Stimulated activated CD4-positive, alpha-beta T cell treated with anti-CD3 and anti-CD28 coated beads, Interleukin-1b, Interleukin-23, amount 100 ng/mL, for 48 hours (primary cell): ENCODE measurements at regions not wholly inside any gene's neighbourhood (a gene's known extent, or its start where the extent isn't known, plus 50 kb on each side); places are given as distances from the start of the nearest gene placed in this dataset.
"Not testable (repeated sequence)": the region's sequence is repeated elsewhere in the genome, so short reads cannot be mapped to it uniquely, and the experiment has no call there.

Source experiments
- DNase-seq: peaks from one replicate; pipeline ENCODE4 v3.0.0-alpha.2; 2020

GRCh38 chr2:234796045-234796591 lies 155.7 kb upstream of the SH3BP4 start:
- no peak for DNase-seq

- DNase-seq, result no peak
Observed at GRCh38 chr2:234795272-234795920, 156.4 kb upstream of the SH3BP4 start.

- DNase-seq, result no peak
Observed at GRCh38 chr2:234794866-234795265, 157.0 kb upstream of the SH3BP4 start.

GRCh38 chr2:234793212-234793785 lies 158.5 kb upstream of the SH3BP4 start:
- DNase-seq, result no peak

- DNase-seq, result no peak
Observed at GRCh38 chr2:234792621-234793022, 159.2 kb upstream of the SH3BP4 start.

- DNase-seq, result not testable (repeated sequence)
Observed at GRCh38 chr2:234792096-234792495, 159.7 kb upstream of the SH3BP4 start.

- DNase-seq, result no peak
Observed at GRCh38 chr2:234790380-234790779, 161.4 kb upstream of the SH3BP4 start.

GRCh38 chr2:234789556-234790325 lies 162.1 kb upstream of the SH3BP4 start:
- no peak for DNase-seq

- DNase-seq, result no peak
Observed at GRCh38 chr2:234788841-234789240, 163.0 kb upstream of the SH3BP4 start.

- no peak for DNase-seq
Observed at GRCh38 chr2:234788381-234788780, 163.4 kb upstream of the SH3BP4 start.

GRCh38 chr2:234787114-234787513 lies 164.7 kb upstream of the SH3BP4 start:
- DNase-seq, result no peak

- DNase-seq, result no peak
Observed at GRCh38 chr2:234773764-234774409, 177.9 kb upstream of the SH3BP4 start.

- DNase-seq, result no peak
Observed at GRCh38 chr2:234773129-234773528, 178.7 kb upstream of the SH3BP4 start.

GRCh38 chr2:234772733-234773060 lies 179.1 kb upstream of the SH3BP4 start:
- DNase-seq, result no peak

- DNase-seq, result no peak
Observed at GRCh38 chr2:234771980-234772732, 179.7 kb upstream of the SH3BP4 start.

GRCh38 chr2:234771176-234771575 lies 180.6 kb upstream of the SH3BP4 start:
- DNase-seq, result no peak

GRCh38 chr2:234770715-234771141 lies 181.1 kb upstream of the SH3BP4 start:
- DNase-seq, result no peak

GRCh38 chr2:234770031-234770506 lies 181.7 kb upstream of the SH3BP4 start:
- no peak for DNase-seq

- no peak for DNase-seq
Observed at GRCh38 chr2:234768608-234769196, 183.1 kb upstream of the SH3BP4 start.

GRCh38 chr2:234765279-234765678 lies 186.5 kb upstream of the SH3BP4 start:
- no peak for DNase-seq

GRCh38 chr2:234764372-234764771 lies 187.4 kb upstream of the SH3BP4 start:
- no peak for DNase-seq
